Karpas-422 (cell line): ENCODE measurements at regions not wholly inside any gene's neighbourhood (a gene's known extent, or its start where the extent isn't known, plus 50 kb on each side); places are given as distances from the start of the nearest gene placed in this dataset.

Source experiments
- DNase-seq: peaks from one replicate; pipeline ENCODE4 v3.0.0-alpha.2; 2015
- H2AFZ ChIP-seq: fragments of 200-600 bp; sonication (generic); 2 replicates; pipeline ENCODE4 v1.6.1; 2014; ENCODE audit warnings: antibody characterized with exemption, low read length, mixed read lengths
- H3K27ac ChIP-seq: fragments of 200-600 bp; sonication (generic); 2 replicates; pipeline ENCODE4 v1.5.1; 2014; ENCODE audit warnings: mild to moderate bottlenecking, low read length, moderate library complexity
- H3K27me3 ChIP-seq: fragments of 200-600 bp; sonication (generic); 2 replicates; pipeline ENCODE4 v1.6.1; 2014; ENCODE audit warnings: low read length, mixed read lengths
- H3K36me3 ChIP-seq: fragments of 200-600 bp; sonication (generic); 2 replicates; pipeline ENCODE4 v1.6.1; 2014; ENCODE audit warnings: low read length, mixed read lengths; ENCODE audit not compliant: insufficient read depth
- H3K4me1 ChIP-seq: fragments of 200-600 bp; sonication (generic); 2 replicates; pipeline ENCODE4 v1.6.1; 2014; ENCODE audit warnings: mild to moderate bottlenecking, low read length, mixed read lengths
- H3K4me2 ChIP-seq: fragments of 200-600 bp; sonication (generic); 2 replicates; pipeline ENCODE4 v1.6.1; 2014; ENCODE audit warnings: low read length, low read depth, mild to moderate bottlenecking; ENCODE audit not compliant: poor library complexity, severe bottlenecking
- H3K4me3 ChIP-seq: fragments of 200-600 bp; sonication (generic); 2 replicates; pipeline ENCODE4 v1.5.1; 2014; ENCODE audit warnings: mild to moderate bottlenecking, antibody characterized with exemption, low read length, mixed read lengths
- H3K79me2 ChIP-seq: fragments of 200-600 bp; sonication (generic); 2 replicates; pipeline ENCODE4 v1.6.1; 2014; ENCODE audit warnings: mild to moderate bottlenecking, low read length, mixed read lengths
- H3K9ac ChIP-seq: fragments of 200-600 bp; sonication (generic); 2 replicates; pipeline ENCODE4 v1.6.0; 2014; ENCODE audit warnings: low read length
- H3K9me2 ChIP-seq: fragments of 200-600 bp; sonication (generic), shearing (Covaris generic); replicated peaks from 2 replicates; pipeline ENCODE4 v1.6.0; 2014; ENCODE audit warnings: mild to moderate bottlenecking, low read length, moderate library complexity; ENCODE audit not compliant: insufficient read depth
- H3K9me3 ChIP-seq: fragments of 300-700, 200-600 bp; sonication (generic); 2 replicates; pipeline ENCODE4 v1.6.1; 2014; ENCODE audit warnings: low read length, mixed read lengths
- H4K20me1 ChIP-seq: fragments of 200-600 bp; sonication (generic); 2 replicates; pipeline ENCODE4 v1.6.1; 2014; ENCODE audit warnings: mild to moderate bottlenecking, antibody characterized with exemption, low read length, low read depth; ENCODE audit not compliant: insufficient read depth

GRCh38 chr16:82476786-82477185 lies 150.0 kb upstream of the CDH13 start:
- Histone ChIP-seq H3K4me3 (no peak overlapping the region), H4K20me1 (no peaks in the 10 kb centered on the region), H2AFZ (no peak overlapping the region), H3K4me1 (no peaks in the 10 kb centered on the region), H3K27me3 (no peaks in the 10 kb centered on the region), H3K27ac (no peak overlapping the region), H3K9me3 (no peaks in the 10 kb centered on the region), H3K36me3 (no peaks in the 10 kb centered on the region), H3K79me2 (no peaks in the 10 kb centered on the region), H3K9ac (no peak overlapping the region), H3K9me2 (no peaks in the 10 kb centered on the region), H3K4me2 (no peak overlapping the region)
- no peak for DNase-seq

GRCh38 chr16:82470620-82471152 lies 156.1 kb upstream of the CDH13 start:
- no peaks in the 10 kb centered on the region for H3K9me2 ChIP-seq

GRCh38 chr16:82470016-82470415 lies 156.8 kb upstream of the CDH13 start:
- Histone ChIP-seq H3K4me3 (no peak overlapping the region), H2AFZ (no peak overlapping the region), H3K4me2 (no peak overlapping the region), H3K27me3 (no peaks in the 10 kb centered on the region), H3K27ac (no peak overlapping the region), H3K9me2 (no peaks in the 10 kb centered on the region), H3K9ac (no peak overlapping the region), H3K79me2 (no peaks in the 10 kb centered on the region), H3K9me3 (no peaks in the 10 kb centered on the region), H4K20me1 (no peaks in the 10 kb centered on the region), H3K4me1 (no peaks in the 10 kb centered on the region), H3K36me3 (no peaks in the 10 kb centered on the region)
- DNase-seq = no peak

More at GRCh38 chr16:82470620-82471152, 156.1 kb upstream of the CDH13 start:
- Histone ChIP-seq H3K36me3 (no peaks in the 10 kb centered on the region), H3K27ac (no peak overlapping the region), H3K79me2 (no peaks in the 10 kb centered on the region), H3K9me3 (no peaks in the 10 kb centered on the region), H3K27me3 (no peaks in the 10 kb centered on the region), H3K4me1 (no peaks in the 10 kb centered on the region), H2AFZ (no peak overlapping the region), H4K20me1 (no peaks in the 10 kb centered on the region), H3K4me3 (no peak overlapping the region), H3K4me2 (no peak overlapping the region), H3K9ac (no peak overlapping the region)
- DNase-seq = no peak

- no peak overlapping the region for H3K27ac ChIP-seq
- DNase-seq = no peak
- no peaks in the 10 kb centered on the region for H3K36me3 ChIP-seq
- no peaks in the 10 kb centered on the region for H3K27me3 ChIP-seq
- H3K9me3 ChIP-seq = no peaks in the 10 kb centered on the region
- H3K4me2 ChIP-seq = no peak overlapping the region
- H3K79me2 ChIP-seq = no peaks in the 10 kb centered on the region
- H3K9ac ChIP-seq = no peak overlapping the region
- no peaks in the 10 kb centered on the region for H4K20me1 ChIP-seq
- no peaks in the 10 kb centered on the region for H3K4me1 ChIP-seq
- no peaks in the 10 kb centered on the region for H3K9me2 ChIP-seq
- no peak overlapping the region for H2AFZ ChIP-seq
- H3K4me3 ChIP-seq = no peak overlapping the region
These were observed 162.6 kb upstream of the CDH13 start for GRCh38 chr16:82464187-82464586.

DNA sequence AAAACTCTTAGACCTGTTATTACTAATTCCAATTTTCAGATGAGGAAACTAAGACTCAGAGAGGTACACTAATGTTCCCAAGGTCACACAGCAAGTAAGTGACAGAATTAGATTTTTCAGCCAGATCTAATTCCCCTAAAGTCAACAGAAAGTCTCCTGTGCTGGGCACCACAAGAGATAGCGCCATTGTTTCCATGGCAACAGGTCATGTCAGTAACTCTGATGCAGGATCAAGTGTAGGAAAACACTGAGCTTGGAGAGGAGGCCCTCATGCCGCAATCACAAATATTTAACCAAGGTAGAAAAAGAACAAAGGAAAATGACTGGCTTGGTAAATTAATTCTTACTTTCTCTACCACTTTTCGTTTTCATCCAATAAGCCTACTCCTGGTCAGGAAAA lies 166.0 kb upstream of the CDH13 start:
- Histone ChIP-seq H3K27me3 (no peaks in the 10 kb centered on the region), H3K4me2 (no peak overlapping the region), H3K4me1 (no peaks in the 10 kb centered on the region), H3K9me2 (no peaks in the 10 kb centered on the region), H3K4me3 (no peak overlapping the region), H3K9me3 (no peaks in the 10 kb centered on the region), H3K27ac (no peak overlapping the region), H3K36me3 (no peaks in the 10 kb centered on the region), H4K20me1 (no peaks in the 10 kb centered on the region), H3K79me2 (no peaks in the 10 kb centered on the region), H3K9ac (no peak overlapping the region), H2AFZ (no peak overlapping the region)
- DNase-seq = no peak

DNA sequence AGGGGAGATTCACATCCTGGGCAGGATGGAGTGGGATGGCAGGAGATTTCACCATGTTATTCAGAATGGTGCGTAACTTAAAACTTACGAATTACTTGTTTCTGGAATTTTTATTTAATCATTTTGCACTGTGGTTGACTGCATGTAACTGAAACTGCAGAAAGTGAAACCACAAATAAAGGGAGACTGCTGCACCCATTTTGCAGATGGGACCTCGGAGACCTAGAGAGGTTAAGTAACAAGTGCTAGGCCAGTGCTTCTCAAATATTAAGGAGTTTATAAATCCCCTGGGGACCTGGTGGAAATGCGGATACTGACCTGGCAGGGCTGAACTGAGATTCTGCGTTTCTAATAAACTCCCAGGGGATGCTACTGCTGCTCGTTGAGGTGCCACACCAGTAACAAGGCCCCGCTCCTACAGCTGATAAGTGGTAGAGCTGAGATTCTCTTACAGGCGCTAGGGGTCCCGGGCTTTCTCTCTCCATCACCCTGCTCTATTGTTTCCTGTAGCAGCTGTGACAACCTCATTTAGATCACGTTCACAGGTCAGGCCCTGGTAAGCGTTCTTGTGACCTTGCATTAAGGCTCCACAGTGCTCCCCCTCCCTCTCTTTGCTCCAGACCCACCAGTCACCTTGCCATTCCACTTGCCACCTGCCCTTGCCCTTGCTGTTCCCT lies 167.1 kb upstream of the CDH13 start:
- Histone ChIP-seq H3K9me2 (no peaks in the 10 kb centered on the region), H4K20me1 (no peaks in the 10 kb centered on the region), H3K9me3 (no peaks in the 10 kb centered on the region), H3K4me2 (no peak overlapping the region), H3K4me1 (no peaks in the 10 kb centered on the region), H3K9ac (no peak overlapping the region), H3K79me2 (no peaks in the 10 kb centered on the region), H3K27me3 (no peaks in the 10 kb centered on the region), H3K36me3 (no peaks in the 10 kb centered on the region), H3K4me3 (no peak overlapping the region), H2AFZ (no peak overlapping the region), H3K27ac (no peak overlapping the region)
- no peak for DNase-seq

GRCh38 chr16:82456683-82457082 lies 170.1 kb upstream of the CDH13 start:
- DNase-seq = peak; percentile 84
- Histone ChIP-seq H3K27me3 (no peaks in the 10 kb centered on the region), H3K9me2 (no peaks in the 10 kb centered on the region)

GRCh38 chr16:82454566-82454965 lies 172.2 kb upstream of the CDH13 start:
- Histone ChIP-seq H3K4me3 (no peak overlapping the region), H3K4me1 (no peaks in the 10 kb centered on the region), H3K9ac (no peak overlapping the region), H4K20me1 (no peaks in the 10 kb centered on the region), H3K27ac (no peak overlapping the region), H3K4me2 (no peak overlapping the region), H3K9me3 (no peaks in the 10 kb centered on the region), H2AFZ (no peak overlapping the region), H3K36me3 (no peaks in the 10 kb centered on the region), H3K9me2 (no peaks in the 10 kb centered on the region), H3K27me3 (no peaks in the 10 kb centered on the region), H3K79me2 (no peaks in the 10 kb centered on the region)
- DNase-seq = no peak

More at GRCh38 chr16:82456683-82457082, 170.1 kb upstream of the CDH13 start:
- H3K4me3 ChIP-seq = no peak overlapping the region
- H3K36me3 ChIP-seq = no peaks in the 10 kb centered on the region
- no peak overlapping the region for H3K4me2 ChIP-seq
- H3K9me3 ChIP-seq = no peaks in the 10 kb centered on the region
- H3K4me1 ChIP-seq = no peaks in the 10 kb centered on the region
- H2AFZ ChIP-seq = no peak overlapping the region
- no peak overlapping the region for H3K27ac ChIP-seq
- H3K79me2 ChIP-seq = no peaks in the 10 kb centered on the region
- no peaks in the 10 kb centered on the region for H4K20me1 ChIP-seq
- no peak overlapping the region for H3K9ac ChIP-seq
